ENCODE measurements at regions not wholly inside any gene's neighbourhood (a gene's known extent, or its start where the extent isn't known, plus 50 kb on each side); places are given as distances from the start of the nearest gene placed in this dataset.
"Not testable (repeated sequence)": the region's sequence is repeated elsewhere in the genome, so short reads cannot be mapped to it uniquely, and the experiment has no call there.

DNA sequence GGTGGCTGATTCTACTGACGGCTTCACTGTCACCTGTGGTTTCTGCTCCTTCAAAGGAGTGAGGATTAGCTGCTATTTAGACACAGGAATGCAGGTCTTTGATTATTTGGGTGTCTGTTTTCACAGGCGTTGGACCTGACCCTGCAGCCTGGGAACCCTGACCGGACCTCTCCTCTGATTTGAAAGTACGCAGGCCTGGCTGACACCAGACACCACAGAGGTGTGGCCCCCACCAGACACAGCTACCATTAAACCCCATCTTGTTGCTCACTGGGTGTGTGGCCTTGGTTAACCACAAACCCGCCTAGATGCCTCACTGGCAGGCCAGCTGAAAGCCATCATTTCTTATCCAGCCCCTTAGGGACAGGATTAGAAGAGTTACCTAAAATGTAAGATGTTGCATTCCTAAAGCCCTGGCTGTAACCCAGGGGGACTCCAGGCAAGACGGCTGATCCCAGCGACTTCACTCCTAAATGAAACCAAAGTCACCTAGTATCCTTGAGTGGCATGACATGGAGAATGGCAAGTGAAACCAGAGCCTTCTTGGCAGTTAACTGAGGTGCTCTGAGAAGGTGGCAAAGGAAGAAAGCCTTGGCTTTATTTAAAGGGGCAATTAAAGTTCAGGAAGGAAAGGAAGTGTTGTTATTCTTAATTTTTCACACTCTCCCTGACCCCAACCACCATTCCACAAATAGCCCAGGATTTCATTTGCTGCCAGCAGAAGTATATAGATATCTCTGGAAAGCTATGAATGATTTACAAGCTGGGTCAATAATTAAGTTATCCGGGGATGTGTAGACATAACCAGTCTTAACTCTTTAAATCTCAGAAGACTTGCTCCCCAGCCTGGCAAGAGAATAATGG is 169.9 kb downstream of the QRSL1 start:
- DNase-seq = peak; percentile 23 to 29

DNA sequence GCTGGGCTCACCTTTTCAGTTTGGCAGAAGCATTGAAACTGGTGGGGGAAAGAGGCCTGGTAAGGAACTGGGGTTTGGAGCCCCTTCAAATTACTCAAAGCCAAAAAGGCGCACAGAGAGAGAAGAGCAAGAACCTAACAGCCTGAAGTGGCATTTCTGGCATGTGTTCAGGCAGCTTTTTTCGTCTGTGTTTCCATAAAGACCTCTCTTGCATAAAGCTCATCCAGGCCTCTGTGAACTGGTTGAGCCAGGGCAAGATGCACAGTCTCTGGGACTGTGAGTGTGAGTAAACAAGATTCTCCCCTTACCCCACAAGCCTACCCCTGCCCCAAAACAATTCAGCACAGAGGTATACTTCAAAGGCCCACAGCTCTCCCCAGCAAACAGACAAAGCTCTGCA is 167.8 kb downstream of the QRSL1 start:
- no peak for DNase-seq

DNA sequence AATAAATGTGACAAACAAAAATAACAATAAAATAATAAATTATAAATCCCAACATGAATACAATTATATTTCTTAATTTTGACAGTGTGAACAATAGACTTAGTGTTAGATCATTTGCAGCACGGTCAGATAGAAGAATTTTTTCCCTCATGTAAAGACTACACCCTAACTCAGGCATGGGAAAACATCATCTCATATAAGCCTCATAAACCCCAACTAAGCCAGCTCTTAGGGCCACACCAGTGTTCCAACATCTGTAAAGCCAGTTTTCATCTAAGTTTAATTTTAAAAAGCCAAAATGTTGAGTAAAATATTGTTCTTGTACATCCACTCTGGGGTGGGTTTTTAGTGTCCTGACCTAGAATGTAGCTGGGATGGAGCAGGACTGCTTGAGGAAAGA is 167.4 kb downstream of the QRSL1 start:
- DNase-seq = no peak

- no peak for DNase-seq
These were observed 164.8 kb downstream of the QRSL1 start for GRCh38 chr6:106794129-106794528.

DNA sequence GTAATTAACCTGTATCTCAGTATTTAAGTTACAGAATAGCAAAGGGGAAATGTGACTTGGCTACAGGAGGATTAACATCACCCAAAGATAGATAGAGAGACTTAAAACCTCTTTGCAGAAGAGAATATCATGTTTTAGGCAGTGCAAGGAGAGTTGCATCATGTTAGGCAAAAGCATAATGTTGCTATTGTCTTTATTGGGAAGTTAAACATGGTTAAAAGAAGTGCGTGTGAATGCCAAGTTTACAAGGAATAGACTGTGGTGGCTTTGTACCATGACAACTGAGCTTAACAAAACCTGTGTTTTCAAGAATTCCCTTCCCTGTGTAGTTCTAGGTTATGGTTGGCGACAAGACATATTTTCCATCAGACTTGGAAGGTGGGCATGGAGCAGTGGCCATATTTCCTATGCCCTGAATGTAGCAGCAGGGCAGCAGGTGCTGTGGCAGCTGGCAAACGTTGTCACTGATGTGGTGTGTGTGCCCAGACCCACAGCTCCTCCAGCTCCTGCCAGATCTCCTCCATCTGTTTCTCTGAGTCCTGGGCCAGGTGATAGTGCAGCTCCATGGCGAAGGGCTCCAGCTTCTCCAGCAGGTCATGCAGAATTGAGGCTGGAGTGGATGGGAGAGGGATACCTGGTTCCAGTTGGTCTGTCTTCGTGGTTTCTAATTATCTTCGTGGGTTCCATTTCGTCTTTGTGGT is 163.3 kb downstream of the QRSL1 start:
- no peak for DNase-seq

DNA sequence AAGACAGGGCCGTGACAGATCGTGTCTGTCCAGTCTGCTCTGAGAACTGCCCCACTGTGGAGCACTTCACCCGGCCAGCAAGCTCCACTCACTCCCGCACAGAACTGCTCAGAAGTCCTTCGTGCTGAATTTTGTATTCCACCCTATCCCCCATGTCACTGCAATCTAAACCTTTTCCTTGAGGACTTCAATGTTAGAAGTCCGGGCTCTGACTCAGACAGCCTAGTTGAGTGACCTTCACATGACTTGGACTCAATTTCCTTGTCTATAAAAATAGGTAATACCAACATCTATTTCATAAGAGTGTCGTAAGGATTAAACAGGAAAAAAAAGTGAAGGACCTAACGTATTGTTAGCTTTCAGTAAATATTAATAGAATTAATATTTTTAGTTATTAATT is 161.6 kb downstream of the QRSL1 start:
- no peak for DNase-seq

GRCh38 chr6:106790149-106790770 is 160.9 kb downstream of the QRSL1 start:
- DNase-seq = no peak

DNA sequence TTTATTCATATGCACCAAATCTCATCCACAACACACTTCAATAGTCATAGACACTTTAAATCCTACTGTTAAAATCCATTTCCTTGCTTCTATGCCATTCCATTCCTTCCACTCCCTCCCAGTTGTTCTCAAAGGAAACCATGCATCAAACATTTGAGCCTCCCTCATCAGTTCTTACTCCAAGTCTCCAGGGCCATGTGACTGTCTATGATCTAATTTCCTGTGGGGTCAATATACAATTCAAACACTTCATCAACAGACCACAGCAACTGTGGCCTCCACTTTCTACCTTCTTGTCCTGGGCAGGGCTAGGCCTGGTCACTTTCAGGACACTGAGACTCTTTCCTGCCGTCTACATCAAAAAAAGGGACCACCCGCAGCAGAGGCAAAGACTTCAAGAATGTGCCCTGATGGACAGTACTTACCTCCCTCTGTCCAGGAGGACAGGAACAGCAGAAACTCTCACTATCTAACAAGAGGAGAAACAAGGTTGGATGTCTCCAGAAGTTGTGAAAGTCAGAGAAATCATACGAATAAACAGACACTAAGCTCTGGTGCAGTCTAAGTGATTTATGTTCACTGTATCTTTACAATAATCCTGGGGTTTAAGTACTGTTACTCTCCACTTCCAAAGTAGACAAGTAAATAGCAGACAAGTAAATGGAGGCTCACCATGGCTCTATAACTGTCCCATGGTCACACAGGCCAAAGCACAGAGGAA is 160.2 kb downstream of the QRSL1 start:
- DNase-seq = no peak

DNA sequence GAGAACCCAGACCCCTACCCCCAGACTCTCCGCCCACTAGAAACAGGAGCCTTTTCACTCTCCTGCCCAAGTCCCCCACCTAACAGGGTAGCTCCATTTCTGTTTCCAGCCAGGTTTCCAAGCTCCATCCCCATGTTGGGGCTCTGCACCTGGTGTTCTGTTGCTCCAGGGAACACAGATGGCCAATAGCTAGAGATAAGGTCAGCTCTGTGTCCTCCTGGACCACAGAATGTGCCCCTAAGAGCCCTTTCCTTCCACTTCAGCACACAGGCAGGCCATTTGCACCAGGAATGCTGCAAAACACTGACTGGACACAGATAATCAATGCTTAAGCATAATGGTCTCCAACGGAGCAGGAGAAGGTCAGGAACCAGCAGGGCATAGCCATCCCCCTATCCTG is 159.4 kb downstream of the QRSL1 start:
- DNase-seq = no peak

DNA sequence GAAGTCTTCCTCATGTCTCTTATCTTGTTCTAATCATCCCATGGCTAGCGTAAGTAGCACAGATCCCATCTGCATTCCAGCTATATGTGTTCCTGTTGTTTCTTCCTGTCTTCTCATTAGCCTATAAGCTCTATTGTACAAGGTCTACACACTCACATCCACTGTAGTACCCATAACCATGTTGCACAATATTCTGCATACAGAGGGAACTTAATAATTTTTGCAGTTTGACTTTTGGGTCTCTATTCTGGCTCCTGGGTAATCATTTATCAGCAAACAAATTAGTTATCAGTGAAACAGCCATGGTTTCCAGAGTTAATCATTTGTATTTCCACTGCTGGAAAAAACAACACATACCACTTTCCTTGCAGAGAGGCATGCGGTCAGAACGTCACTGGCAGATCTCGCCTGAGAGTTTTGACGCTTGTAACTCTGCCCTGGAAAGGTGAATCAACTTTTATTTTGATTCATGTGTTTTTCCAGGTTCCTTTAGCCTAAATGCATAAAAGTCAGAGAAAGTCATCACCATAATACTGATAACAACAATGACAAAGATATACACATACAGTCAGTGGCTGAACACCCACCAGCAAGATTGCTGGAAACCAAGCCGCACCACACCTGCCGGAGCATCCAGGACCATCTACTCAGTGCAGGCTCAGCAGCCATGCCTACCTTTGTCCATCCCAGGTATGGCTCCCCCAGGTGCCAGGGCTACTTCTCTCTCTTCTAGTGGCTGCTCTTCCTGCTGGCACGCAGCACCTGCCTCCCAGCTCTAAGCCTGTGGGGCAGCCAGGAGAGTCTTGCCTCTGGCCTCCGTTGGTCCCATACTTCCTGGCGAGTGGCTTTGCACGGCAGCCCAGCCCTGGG is 158.2 kb downstream of the QRSL1 start:
- DNase-seq = no peak

DNA sequence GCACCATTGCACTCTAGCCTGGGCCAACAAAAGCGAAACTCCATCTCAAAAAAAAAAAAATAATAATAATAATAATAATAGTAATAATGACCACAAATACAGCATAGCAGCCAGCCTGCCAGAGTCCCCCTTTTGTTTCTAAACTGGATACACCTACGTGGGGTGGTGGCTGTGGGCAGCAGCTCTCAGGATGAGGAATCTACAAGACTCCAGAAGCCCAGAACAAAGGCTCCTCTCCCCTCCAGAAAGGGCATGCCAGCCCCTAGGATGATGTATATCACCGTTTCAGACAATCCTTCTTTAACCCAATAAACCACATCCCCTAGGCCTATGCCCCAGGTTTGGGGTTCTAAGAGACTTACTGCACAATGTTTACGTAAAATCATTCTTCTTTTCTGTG is 155.9 kb downstream of the QRSL1 start:
- DNase-seq = no peak

GRCh38 chr6:106783640-106784566 is 154.5 kb downstream of the QRSL1 start:
- DNase-seq = no peak

GRCh38 chr6:106782536-106783285 is 153.3 kb downstream of the QRSL1 start:
- DNase-seq = no peak

- DNase-seq = not testable (repeated sequence)
These were observed 150.2 kb downstream of the QRSL1 start for GRCh38 chr6:106779552-106779951.

GRCh38 chr6:106778943-106779342 is 149.6 kb downstream of the QRSL1 start:
- no peak for DNase-seq

DNA sequence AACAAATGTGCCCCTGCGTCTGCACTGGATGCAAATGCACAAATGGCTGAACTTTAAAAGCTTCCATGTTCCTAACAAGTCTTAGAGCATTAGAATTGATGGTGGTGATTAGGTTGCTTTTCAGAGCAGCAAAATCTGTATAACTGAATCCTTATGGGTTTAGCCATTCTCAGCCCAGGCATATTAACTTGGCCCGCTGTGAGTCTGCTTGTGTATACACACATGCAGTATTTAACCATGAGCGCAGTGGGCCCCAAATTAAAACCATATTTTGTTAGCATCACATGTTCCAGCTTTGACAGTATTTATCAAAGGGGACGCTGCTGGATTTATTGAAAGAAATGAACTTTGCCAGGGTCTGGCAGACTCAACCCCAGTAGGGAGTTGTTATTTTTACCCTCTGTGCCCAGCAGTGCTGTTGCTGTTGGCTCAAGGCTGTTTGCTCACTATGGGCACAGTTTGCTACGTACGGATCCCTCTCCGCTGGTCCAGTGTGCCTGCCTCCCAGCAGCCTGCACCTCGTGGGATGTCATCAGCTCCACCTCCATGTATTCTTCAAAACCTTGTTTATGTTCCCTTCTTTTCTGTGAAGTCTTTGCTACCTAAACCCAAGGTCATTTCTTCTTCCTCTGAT is 144.7 kb downstream of the QRSL1 start:
- no peak for DNase-seq

DNA sequence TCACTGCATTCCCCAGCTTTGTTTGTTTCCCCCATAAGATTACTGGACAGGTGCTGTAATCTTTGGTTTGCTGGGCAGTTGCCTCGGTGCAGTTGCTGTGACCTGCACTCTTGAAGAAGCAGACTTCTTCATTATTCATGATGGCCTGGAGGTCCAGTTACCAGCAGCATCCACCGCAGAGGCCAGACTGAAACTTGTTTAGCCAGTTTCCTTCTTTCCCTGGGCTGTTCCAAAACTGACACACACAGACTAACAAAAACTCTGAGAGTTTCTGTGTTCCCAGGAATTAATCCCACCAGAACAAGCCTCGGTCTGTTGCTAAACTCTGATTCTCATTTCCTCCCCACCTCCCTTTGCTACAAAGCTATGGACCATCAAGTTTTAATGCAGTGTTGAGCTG is 144.1 kb downstream of the QRSL1 start:
- no peak for DNase-seq

GRCh38 chr6:106772270-106773142 is 143.1 kb downstream of the QRSL1 start:
- DNase-seq = no peak

Data from right lung (tissue), 2 donors.